ENCODE measurements at regions not wholly inside any gene's neighbourhood (a gene's known extent, or its start where the extent isn't known, plus 50 kb on each side); places are given as distances from the start of the nearest gene placed in this dataset.

DNA sequence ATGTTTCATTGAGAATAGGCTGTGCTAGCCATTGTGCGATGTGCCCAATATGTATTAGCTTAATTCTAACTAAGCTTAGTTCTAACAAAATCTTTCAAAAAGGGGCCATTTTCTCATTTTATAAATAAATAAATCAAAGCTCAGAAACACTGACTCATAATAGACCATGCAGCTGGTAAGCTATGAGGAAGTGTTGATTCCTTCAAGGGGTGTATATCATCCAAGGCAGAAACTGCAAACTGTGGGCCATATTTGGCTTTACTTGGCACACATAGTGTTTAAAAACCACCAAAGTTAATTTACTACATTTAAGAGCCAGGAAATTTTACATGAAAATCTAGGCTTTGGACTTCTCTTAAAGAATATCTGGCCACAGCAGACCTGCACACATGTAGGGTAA, 136.5 kb downstream of the ZNF621 start:
- no peak for TF ChIP-seq CTCF (IDR thresholded peaks at IDR 0.05)
- TF ChIP-seq POLR2A (IDR thresholded peaks at IDR 0.05) = no peak

All from testis (tissue), 2 donors.